RPMI8226 (cell line): ENCODE measurements at regions not wholly inside any gene's neighbourhood (a gene's known extent, or its start where the extent isn't known, plus 50 kb on each side); places are given as distances from the start of the nearest gene placed in this dataset.
A peak's percentile ranks its signal among the peaks of the same experiment; 100 is the strongest.

Experiments
- DNase-seq: peaks from one replicate; pipeline ENCODE4 v3.0.0-alpha.2; 2015

DNA sequence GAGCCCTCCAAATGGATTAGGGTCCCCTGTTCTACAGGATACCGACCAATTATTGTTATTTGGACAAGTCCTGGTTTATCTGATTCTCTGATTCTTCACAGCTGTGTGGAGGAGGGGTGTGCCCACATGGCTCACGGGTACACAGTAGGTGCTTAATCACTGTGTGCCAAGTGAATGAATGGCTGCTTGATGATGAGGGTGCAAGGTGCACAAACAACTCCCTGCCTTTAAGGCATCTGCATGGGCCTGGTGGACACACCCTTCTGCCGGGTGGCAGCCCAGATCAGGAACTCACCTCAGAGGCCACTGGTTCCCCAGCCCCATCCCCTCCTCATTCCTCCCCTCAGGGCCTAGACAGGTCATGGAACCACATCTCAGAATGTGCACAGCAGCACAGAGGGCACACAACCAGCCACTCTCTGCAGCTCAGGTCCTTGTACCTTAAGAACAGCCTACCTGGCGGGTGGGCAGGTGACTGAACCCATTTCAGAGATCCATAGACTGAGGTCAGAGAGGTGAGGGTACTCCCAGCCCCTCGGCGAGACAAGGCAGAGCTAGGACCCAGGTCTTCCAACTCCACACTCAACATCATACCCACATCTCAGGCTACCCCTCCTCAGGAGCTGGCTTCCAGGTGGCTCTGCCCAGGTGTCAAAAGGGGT is 50.3 kb downstream of the SHANK2 start:
- DNase-seq, result no peak

DNA sequence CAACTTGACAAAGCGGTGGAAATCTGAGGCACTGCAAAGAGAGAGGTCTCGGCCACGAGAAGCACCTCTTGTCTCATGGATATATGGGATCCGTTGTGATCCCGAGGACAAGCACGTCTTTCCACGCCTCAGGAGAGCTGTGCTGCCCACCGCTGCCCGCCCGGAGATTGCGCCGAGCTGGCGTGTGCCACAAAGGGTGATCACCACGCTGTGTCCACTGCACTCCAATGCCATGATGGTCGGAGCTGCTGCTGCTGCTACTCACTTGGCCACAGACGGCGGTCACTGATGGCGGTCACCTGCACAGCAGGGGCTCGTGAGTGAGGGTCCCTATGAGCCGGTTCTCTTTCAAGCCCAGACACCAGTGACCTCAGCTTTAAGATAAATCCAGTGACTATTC is 51.1 kb downstream of the SHANK2 start:
- DNase-seq, result no peak

DNA sequence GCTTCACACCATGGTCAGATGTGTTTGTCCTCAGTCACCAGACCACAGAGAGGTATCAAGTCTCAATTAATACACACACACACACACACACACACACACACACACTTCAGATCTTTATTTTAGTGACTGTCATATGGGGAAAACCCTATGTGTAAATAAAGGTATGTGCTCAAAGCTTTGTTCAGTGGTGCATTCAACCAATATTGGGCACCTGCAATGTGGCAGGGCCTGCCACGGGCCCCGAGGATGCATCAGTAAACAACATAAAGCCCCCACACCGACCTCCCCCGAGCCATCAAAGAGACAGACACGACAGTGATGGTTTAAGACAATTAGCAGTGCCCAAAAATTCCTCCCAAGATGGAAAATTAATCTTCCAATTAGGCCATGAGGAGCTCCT is 51.6 kb downstream of the SHANK2 start:
- DNase-seq, result no peak

DNA sequence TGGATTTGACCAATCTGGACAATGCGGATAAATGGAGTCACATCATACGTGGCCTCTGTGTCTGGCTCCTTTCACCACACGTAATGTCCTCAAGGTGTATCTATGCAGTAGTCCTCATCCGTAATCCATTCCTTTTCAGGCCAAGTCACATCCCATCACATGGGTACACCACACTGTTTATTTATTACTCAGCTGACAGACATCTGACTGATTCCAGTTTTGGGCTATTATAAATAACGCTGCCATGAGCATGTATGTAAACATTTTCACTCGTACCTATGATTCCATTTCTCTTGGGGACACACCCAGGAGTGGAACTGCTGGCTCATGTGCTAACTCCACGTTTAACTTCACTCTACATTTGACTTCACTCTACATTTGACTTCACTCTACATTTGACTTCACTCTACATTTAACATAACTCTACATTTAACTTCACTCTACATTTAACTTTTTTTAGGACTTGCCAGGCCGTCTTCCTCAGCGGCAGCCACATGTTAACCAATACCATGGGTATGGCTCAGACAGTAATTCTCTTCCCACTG is 52.1 kb downstream of the SHANK2 start:
- no peak for DNase-seq

DNA sequence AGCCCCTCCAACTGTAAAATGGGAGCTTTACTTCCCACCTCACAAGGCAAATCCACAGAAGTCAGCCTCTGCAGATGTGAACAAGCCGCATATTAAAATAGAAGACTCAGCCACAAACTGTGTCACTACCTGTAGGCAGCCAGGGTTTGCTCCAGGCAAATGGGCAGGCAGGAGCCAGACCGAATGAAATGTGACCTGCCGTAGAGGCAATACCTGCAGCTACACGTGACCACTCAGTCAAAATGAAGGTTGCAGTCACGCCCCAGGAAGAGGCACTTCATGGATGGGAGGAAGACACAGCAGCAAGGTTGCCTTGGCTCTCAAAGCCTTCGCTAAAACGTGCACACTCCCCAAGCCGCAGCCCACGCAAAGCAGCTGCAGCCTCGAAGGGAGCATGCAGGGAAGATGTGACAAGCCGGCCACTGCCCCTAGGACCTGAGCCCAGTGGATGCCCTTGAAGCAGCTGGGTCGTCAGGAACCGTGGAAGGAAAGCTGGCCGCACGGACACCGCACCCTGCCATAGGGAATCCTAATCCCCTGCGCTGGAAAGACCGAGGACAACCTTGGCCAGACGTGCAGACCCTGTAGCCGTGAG is 53.1 kb downstream of the SHANK2 start:
- DNase-seq, result no peak

DNA sequence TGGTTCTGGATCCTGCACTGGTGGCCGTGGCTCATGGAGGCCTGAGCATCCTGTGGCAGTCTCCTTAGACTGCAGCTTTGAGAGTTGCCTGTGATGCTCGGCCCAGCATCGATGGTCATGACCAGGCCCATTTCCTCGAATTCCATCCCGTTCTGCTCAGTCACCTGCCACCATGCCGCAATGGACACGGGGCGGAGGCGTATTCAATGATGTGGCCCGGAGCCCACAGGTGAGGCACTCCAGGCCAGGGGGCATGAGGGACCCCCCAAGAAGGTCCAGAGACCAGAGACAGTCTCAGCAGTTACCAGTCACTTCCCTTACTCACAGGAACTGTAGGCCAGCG is 53.6 kb downstream of the SHANK2 start:
- no peak for DNase-seq

DNA sequence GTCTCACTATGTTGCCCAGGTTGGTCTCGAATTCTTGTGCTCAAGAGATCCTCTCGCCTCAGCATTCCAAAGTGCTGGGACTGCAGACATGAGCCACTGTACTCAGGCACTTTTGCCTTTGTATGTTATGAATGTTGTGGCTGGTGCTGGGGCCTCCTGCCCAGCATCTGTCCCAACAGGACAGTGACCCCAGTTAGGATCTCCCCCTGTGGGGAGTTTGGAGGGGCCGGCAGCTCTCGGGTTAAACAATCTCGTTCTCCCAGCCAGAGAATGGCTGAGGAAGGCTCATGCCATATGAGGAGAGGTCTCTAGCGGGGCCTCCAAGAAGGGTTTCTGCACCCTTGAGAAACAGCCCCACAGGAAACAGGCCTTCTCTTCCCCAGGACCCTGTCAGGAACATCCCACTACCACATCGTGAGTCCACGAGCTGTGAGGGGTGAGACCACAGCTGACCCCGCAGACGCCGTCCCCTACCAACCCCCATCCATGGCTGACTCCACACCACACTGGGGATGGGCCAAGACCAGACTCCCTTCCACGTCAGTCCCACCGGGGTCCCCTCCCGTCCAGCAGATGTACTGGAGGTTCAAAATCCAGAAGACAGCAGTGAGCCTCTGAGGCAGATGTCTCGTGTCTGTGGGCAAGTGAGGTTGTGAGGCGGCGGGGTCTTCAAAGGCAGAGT is 54.1 kb downstream of the SHANK2 start:
- no peak for DNase-seq

DNA sequence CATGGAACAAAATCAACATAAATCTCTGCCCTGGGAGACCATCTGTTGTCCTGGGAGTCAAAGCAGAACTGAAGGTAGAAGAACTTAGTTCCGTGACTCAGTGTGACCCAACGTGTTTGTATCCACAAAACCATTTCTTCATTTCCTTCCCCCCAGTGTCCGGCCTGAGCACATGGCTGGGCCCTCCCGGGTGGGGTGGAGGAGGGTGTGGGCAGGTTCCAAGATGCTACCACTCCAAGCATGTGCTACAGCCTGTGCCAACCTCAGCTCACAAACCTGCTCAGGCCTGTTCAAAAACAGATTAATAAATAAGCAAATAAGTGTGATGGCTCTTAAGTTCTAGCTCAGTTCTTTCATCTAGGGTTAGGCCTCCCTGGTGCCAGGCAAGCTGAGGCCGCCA is 55.3 kb downstream of the SHANK2 start:
- DNase-seq, result no peak

DNA sequence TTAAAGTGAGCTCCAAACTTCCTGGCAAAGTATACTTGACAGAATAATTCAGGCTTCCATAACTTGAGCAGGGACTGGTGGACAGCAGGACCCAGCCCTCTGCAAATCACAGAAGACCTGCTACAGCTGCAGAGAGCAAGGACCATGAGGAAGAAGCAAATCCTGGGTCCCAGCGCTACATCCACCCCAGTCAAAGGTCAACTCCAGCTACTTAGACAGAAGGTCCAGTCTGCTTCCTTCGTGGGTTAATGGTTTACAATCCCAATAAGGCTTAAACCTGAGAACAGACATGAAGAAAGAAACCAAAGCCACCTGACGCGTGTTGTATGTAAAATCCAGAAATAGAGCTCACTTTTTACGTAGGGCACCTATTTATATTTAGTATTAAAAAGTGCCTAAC is 57.7 kb downstream of the SHANK2 start:
- no peak for DNase-seq

DNA sequence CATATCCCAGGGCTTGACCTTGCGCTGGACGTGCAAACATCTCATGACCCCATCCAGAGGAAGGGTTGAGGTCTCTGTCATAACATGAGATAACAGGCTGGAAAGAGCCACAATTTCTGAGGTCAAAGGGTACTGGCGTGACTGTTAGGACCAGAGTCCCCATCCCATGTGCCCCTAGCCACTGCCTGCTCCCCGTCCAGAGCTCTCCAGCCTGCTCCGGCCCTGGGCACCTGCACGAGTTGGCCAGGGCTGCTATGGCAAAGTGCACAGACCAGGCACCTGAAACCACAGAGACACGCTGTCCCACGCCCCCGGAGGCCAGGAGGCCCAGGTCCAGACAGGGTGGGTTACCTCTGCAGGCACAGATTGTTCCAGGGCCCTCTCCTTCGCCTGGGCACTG is 58.9 kb downstream of the SHANK2 start:
- no peak for DNase-seq

DNA sequence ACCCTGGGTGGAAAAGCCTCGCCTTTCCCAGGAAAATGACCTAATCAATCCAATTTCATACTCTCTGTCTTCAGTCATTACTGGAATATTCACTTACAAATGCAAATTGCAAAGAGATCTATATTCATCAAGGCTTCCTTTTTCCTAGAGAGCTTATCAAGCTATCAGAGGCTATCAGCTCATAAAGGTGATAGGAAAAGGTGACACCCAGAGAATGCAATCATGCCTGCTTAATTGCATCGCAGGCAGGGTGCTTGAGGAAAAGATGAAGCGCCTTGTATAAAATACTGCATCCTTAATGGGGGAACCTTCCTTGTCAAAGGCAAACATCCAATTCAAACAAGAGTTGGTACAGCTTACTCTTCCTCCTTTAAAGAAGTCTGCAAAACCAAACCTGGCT is 59.7 kb downstream of the SHANK2 start:
- no peak for DNase-seq

DNA sequence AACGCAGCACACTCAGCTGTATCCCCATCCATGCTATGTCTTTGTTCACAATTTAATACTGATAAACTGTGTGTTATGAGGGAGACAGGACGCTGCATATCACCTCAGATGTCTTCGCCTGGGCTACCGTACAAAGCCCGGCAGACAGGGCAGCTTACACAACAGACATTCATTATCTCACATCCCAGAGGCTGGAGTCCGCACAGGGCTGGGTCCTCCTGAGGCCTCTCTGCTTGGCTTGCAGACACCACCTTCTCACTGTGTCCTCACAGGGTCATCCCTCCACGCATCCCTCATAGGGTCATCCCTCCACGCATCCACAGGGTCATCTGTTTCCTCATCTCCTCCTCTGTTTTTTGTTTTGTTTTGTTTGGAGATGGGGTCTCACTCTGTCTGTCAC is 61.2 kb downstream of the SHANK2 start:
- no peak for DNase-seq

DNA sequence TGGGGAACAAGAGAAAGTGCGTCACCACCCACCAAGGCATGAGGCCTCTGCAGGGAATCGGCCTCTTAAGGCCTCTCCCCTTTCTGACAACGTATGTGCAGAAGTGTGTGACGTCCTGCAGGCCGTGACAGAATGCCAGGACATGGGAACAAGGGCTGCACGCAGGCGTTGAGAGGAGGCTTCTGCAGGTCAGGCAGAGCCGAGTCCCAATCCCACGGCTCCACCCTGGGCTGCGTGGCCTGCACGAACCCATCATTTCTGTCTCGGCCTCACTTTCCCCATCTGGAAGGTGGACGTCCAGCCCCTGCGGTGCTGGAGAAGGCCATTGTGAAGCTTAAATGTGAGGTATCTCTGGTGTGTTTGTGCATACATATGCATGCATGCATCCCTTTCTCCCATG is 61.8 kb downstream of the SHANK2 start:
- no peak for DNase-seq

DNA sequence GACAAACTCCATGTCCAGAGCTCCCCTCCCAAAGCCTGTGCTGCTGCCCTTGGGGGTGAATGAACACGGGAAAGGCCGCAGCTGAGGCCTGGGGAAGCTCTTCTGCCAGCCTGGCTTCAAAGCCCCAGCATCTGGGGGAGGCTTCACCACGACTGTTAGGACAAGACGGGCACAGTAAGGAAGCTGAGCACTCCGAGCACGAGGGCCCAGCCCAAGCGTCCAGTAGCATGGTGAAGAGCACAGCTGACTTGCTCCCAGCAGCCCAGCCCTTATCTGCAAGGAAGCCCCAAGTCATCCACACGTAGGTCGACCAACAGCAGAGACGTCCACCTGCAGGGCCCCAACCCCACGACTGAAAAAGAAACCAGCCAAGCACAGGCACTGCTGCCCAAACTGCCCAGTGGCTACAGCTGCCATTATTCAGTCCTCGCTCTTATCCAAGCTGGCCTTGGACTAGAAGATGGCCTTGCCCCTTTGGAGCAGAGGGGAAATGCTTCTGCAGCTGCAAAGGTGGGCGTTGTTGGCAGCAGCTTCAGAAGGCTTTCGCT is 62.5 kb downstream of the SHANK2 start:
- DNase-seq, result no peak

DNA sequence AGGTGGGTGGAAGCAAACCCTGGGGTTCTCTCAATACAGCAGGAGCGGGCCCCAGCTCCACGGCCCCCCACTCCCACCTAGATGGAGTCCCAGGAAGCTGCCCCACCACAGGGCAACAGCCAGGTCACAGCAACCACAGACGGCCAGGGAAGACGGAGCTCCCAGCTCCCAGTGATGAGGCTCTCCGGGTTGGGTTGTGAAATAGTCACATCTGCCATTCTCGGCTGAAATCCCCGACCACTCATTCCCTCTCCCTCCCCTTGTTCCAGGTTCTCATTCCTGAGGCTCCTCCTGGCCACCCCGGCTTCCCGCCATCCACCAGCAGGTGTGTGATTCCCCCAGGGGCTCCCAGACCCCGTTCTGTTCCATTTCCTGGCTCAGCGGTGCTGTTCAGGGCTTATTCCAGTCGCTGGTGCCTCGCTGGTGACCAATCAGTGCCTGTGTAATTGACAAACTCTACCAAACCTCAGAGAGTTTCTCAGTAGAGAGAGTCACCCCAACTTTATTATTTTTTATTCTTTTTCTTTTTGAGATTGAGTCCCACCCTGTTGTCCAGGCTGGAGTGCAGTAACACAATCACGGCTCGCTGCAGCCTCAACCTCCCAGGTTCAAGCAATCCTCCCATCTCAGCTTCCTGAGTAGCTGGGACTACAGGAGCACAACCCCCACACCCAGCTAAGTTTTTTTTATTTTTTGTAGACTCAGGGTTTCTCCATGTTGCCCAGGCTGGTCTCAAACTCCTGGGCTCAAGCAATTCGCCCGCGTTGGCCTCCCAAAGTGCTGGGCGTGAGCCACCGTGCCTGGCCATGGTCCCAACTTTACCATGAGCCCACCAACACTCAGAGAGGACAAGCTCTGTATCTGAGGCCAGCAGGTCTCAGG is 63.2 kb downstream of the SHANK2 start:
- no peak for DNase-seq

DNA sequence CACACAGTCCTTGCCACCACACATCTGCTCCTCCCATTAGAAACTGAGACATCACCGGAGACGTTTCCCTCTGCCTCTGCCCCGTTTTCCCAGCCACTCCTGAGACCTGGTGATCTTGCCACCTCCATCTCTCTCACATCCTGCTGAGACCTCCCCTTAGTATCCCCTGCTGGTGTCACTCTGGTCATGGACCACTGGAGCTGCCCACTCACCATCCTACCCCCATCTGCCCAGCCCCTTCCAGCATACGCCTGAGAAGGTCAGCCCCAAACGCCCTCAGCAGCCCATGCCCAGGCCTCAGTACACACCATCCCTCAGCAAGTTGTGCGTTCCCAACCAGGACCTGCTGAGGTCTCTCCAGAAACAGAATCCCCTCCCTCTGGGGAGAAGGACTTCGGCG is 64.3 kb downstream of the SHANK2 start:
- DNase-seq, result no peak

DNA sequence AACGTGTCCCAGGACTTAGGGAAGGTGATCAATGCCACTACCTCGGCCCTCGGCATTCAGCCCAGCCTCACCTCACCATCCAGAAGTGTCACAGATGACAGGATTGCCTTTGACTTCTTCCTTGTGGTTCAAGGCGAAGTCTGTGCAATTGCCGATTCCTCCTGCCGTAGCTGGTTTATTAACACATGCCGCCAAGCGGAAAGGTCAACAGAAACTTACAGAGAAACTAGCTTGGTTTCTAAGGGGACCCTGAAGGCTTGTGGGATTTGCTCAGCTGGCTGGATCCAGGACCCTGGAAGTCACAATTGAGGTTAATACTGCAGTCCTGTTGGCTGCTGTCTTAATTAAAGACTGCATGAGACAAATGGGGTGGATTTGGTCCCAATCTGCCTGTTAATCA is 65.6 kb downstream of the SHANK2 start:
- no peak for DNase-seq

DNA sequence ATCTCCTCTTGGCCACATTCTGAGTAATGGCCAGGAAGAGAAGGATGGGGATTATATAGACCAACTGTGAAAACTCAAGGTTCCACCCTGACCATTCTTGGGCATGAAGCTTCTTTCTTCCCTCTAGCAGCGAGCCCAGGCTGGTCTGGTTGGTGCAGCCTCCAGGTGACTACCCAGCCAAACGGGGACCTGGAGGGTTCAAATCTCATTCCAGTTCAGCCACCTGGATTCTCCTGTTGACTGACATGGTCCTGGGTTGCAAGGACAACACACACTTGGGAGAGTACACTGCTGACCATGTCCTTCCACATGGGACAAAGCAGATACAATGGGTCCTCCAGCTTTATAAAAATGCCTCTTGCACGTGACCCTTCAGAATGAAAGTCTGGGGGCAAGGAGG is 67.0 kb downstream of the SHANK2 start:
- DNase-seq, result no peak

DNA sequence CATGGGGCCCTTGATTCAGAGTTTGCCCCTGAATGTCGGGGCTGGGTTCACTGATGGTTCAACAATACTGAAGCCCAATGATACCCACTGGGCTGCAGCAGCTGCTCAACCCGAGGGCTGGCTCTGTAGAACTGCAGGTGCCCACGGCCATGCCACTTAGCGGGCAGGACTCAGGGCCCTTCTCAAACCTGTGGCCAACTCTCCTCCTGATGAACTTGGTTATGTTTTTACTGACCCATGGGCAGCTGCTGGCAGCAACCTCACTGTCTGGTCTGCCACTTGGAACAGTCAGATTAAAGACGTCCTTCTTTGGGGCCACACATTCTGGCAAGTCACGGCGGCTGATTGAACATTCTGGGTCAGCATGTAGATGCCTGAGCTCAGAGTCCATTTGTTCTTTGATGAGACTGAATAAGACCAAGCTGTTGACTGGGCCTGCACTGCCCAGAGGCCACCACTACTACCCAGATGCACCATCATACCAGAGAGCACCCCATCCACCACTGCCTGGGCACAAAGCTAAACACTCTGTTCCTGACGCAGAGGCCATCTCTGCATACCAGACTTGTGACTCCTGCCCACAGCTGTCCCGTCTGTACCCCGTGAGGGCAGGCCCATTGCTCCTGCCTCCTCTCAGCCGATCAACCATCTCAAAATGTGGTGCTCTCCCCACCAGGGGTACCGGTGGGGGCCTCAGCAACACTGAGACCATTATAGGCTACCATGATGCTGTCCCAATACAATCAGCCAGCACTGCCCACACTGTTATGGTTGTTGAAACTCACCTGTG is 67.8 kb downstream of the SHANK2 start:
- no peak for DNase-seq

DNA sequence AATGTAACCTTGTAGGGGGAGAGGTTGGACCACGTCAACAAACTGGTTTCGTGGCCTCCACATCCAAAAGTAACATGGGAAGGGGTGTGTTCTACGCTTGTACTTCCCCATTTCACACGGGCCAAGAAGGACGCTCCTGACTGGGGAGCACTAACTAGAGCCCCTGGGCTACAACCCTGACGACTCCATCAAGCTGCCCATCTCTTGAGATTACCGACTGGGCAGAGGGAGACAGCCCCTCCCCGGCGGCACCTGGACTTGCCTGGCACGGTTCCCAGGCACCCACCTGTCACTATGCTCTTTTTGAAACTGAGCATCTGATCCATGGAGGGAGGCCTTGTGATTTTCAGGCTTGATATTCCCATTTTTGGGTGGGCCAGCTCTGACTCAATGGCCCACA is 68.5 kb downstream of the SHANK2 start:
- DNase-seq, result peak; percentile 20

DNA sequence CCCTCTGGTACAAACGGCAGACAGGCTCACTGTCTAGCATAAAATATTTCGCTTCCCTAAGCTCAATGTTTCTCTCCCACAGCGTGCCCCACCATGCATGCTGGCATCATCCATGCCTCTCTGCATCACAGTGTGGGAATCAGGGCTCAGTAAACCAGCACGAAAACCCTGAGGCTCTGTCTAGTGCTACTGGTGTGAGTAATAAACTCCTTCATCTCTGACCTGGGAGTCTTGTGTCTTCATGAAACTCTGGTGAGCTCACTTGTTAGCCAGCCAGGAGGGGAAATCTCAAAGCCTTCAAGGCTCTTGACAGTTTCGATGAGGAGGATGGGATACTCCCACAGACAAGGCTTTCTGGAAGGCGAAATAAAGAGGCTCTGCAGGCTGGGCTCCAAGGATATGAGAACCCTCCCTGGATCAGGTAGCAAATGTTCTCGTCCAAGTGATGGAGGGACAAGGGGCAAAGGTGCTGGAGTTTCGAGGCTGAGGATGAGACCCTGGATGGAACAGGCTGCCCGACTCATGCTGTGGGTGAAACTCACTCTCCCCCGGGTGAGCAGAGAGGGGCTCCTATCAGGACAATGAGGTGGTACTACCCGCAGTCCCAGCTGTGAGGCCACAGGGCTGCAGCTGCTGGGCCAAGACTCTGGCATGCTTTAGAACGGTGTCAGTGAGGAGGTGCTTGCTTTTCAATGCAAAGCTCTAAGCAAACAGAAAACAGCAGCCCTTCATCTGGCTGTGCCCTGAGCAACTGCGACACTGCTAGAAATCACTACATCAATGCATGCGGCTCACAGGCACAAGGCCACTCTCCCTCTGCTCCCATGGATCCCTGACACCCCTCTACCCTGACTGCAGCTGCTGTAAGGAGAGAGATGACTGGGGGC is 69.3 kb downstream of the SHANK2 start:
- DNase-seq, result no peak
